GM12865 (cell line): ENCODE measurements at regions not wholly inside any gene's neighbourhood (a gene's known extent, or its start where the extent isn't known, plus 50 kb on each side); places are given as distances from the start of the nearest gene placed in this dataset.

Experiments
- DNase-seq: peaks from one replicate; pipeline ENCODE4 v3.0.0; 2010; ENCODE audit warnings: low read depth
- H3K4me3 ChIP-seq: 2 replicates; pipeline ENCODE4 v1.5.1; 2011; ENCODE audit warnings: mild to moderate bottlenecking, low read depth, low read length, control low read depth
- TF ChIP-seq, protein P1 (sequence below): IDR thresholded peaks from 2 replicates; pipeline ENCODE4 v1.5.1; 2011; ENCODE audit warnings: low read length, control low read depth, low read depth, inconsistent platforms; ENCODE audit not compliant: insufficient read depth; ENCODE audit errors: missing control alignments

DNA sequence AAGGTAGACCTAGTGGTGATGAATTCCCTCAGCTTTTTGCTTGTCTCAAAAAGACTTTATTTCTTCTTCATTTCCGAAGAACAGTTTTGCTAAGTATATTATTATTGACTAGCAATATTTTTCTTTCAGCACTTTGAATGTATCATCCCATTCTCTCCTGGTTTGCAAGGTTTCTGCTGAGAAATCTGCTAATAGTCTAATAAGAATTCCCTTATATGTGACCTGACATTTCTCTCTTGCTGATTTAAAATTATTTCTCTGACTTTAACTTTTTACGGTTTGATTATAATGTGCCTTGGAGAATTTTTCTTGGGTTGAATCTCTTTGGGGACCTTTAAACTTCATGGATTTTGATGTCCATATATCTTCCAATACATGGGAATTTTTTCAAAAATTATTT is 628.3 kb upstream of the ADGRL2 start:
- no peak for DNase-seq
- TF ChIP-seq, protein P1, sequence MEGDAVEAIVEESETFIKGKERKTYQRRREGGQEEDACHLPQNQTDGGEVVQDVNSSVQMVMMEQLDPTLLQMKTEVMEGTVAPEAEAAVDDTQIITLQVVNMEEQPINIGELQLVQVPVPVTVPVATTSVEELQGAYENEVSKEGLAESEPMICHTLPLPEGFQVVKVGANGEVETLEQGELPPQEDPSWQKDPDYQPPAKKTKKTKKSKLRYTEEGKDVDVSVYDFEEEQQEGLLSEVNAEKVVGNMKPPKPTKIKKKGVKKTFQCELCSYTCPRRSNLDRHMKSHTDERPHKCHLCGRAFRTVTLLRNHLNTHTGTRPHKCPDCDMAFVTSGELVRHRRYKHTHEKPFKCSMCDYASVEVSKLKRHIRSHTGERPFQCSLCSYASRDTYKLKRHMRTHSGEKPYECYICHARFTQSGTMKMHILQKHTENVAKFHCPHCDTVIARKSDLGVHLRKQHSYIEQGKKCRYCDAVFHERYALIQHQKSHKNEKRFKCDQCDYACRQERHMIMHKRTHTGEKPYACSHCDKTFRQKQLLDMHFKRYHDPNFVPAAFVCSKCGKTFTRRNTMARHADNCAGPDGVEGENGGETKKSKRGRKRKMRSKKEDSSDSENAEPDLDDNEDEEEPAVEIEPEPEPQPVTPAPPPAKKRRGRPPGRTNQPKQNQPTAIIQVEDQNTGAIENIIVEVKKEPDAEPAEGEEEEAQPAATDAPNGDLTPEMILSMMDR = no peak
- H3K4me3 ChIP-seq = no peak overlapping the region

DNA sequence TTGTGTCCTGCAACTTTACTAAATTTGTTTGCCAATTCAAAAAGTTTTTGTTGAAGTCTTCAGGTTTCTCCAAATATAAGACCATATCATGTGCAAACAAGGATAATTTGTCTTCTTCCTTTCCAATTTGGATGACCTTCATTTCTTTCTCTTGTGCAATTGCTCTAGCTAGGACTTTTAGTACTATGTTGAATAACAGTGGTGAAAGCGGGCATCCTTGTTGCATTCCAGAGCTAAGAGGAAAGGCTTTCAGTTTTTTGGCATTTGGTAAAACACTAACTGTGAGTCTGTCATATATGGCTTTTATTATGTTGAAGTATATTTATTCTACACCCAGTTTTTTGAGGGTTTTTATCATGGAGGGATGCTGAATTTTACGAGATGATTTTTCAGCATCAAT is 630.0 kb upstream of the ADGRL2 start:
- no peak overlapping the region for H3K4me3 ChIP-seq
- TF ChIP-seq, protein P1 = no peak
- no peak for DNase-seq

DNA sequence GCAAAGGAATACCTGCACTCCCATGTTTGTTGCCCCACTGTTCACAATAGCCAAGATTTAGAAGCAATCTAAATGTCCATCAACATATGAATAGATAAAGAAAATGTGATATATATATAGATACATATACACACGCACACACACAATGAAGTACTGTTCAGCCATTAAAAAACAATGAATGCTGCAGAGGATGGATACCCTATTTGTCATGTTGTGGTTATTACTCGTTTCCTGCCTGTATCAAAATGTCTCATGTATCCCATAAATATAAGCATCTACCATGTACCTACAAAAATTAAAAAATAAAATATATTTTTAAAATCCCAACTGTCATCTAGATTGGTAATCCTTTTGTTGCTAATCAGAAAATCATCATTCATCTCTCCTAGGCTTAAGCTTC is 634.8 kb upstream of the ADGRL2 start:
- H3K4me3 ChIP-seq = no peak overlapping the region
- no peak for DNase-seq
- TF ChIP-seq, protein P1 = no peak

DNA sequence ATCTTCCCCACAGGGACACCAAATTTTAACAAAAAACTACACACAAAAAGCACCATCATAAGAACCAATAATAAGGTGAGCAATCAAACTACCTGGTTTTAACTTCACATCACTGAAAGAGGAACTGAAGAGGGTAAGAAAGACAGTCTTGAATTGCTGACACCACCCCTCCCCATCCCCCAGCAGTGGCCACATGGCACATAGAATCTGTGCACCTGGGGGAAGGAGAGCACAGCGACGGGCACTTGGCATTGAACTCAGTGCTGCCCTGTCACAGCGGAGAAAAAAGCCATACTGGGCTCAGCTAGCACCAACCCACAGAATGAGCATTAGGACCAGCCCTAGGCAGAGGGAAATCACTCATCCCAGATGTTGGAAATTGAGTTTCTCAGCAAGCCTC is 640.0 kb upstream of the ADGRL2 start:
- TF ChIP-seq, protein P1 = no peak
- DNase-seq = peak; percentile 9
- H3K4me3 ChIP-seq = no peak overlapping the region

DNA sequence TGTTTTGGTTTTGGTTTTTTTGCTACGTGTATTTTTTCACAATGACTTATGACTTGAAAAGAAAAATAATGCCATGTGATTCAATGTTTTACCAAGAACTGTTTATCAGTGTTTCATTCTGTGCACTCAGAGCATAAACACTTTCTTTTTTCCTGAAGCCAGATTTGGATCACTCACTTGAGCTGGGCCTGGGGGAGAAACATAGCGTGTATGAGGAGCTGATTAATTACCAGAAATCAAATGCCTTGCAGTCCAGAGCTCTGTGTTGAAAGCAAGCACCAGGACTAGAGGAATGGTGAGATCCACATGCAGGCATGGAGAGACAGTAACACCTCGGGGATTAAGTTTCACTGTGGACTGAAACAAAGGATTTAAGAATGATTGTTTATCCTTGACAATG is 642.1 kb upstream of the ADGRL2 start:
- no peak overlapping the region for H3K4me3 ChIP-seq
- DNase-seq = no peak

DNA sequence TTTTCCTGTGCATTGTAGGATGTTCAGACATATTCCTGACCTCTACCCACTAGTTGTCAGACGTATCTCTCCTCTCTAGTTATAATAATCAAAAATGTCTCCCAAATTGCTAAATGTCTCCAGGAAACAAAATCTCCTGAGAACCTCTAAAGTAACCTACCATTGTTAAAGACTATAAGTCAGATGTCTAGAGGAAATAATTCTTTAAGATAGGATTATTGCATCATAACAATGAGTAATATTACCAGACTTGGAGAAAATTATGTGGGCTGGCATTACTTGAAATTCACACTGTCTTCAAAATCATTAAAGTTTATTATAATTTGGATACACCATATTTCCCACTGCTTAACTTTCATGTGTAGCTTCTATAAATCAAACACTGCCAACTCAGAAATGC is 643.0 kb upstream of the ADGRL2 start:
- no peak overlapping the region for H3K4me3 ChIP-seq
- no peak for DNase-seq
- TF ChIP-seq, protein P1 = no peak

More for the DNA sequence above, 642.1 kb upstream of the ADGRL2 start:
- TF ChIP-seq, protein P1 = no peak

DNA sequence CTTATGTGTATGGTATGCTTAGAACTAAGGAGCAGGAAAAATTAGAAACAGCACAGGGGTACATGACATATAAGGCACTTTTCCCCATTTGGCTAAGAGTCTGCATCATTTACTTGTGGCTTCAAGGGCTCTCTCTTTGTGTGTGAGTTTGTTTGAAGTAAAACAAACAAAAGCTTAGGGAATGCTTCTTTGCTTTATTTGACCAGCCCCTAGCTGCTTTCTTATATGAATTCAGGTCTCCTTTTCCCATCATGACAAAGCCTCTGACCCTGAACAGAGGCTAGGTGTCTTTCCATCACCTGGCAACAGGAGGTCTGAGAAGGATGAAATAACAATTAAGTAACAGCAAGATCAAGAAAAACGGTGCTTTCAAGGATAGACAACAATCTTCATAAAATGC is 643.8 kb upstream of the ADGRL2 start:
- no peak overlapping the region for H3K4me3 ChIP-seq
- TF ChIP-seq, protein P1 = no peak

More for the DNA sequence above, 643.8 kb upstream of the ADGRL2 start:
- no peak for DNase-seq
